GM12878 (cell line): ENCODE measurements at regions not wholly inside any gene's neighbourhood (a gene's known extent, or its start where the extent isn't known, plus 50 kb on each side); places are given as distances from the start of the nearest gene placed in this dataset.

ENCODE experiments used
- ATAC-seq: fragments of 200-7000 bp; cut with Tn5 transposase; 3 replicates; pipeline ENCODE4 v1.9.1; 2020; ENCODE audit warnings: mild to moderate bottlenecking, moderate library complexity
- BruUV-seq: library from RNA; stranded (reverse); fragments of 400-500 nt; replicated peaks from 2 replicates; lab custom pipeline; 2021; lab: Mats Ljungman, UMichigan
- CTCF ChIA-PET: fragments of 300-600 bp; sonication (Branson Sonifier 250); formaldehyde crosslinking; extraction: SDS; loops from one replicate; lab custom pipeline; 2021; ENCODE audit warnings: inconsistent platforms; lab: Yijun Ruan, JAX
- POLR2A ChIA-PET: fragments of 350-600 bp; formaldehyde crosslinking; extraction: SDS; loops from one replicate; lab custom pipeline; 2021; ENCODE audit warnings: inconsistent platforms; lab: Charles Lee
- RAD21 ChIA-PET: fragments of 300-600 bp; sonication (Branson Sonifier 250); formaldehyde crosslinking; loops from one replicate; lab custom pipeline; 2023; ENCODE audit warnings: antibody characterized with exemption; ENCODE audit not compliant: unreplicated experiment; lab: Charles Lee
- SMC1A ChIA-PET: fragments of 300-600 bp; sonication (Branson Sonifier 250); formaldehyde crosslinking; loops from one replicate; lab custom pipeline; 2023; ENCODE audit not compliant: unreplicated experiment, uncharacterized antibody; lab: Charles Lee
- DNase-seq: peaks from one replicate; pipeline ENCODE4 v3.0.0-alpha.2; 2011; ENCODE audit warnings: low read depth, low spot score
- FAIRE-seq: peaks from 3 replicates; lab custom pipeline; 2011; peaks lifted over from hg19 to GRCh38; lab: Jason Lieb, UNC
- H2AFZ ChIP-seq: 2 replicates; pipeline ENCODE4 v1.6.0; 2011; ENCODE audit warnings: low read depth, low read length, control low read depth; ENCODE audit not compliant: control insufficient read depth
- H3K27ac ChIP-seq: 2 replicates; pipeline ENCODE4 v1.5.1; 2011; ENCODE audit warnings: control low read depth; ENCODE audit not compliant: control insufficient read depth, insufficient read depth
- H3K27me3 ChIP-seq, 2 experiments: replicated peaks in 1 of 2; 2 replicates each; pipeline versions ENCODE4 v1.6.0 to v1.6.1; 2011; ENCODE audit warnings: low read length in 1 of 2; ENCODE audit not compliant: control insufficient read depth in 2 of 2, insufficient read depth in 2 of 2
- H3K36me3 ChIP-seq, 2 experiments: 2 replicates each; pipeline ENCODE4 v1.5.1; 2011; ENCODE audit warnings: low read length in 1 of 2; ENCODE audit not compliant: control insufficient read depth in 2 of 2, insufficient read depth in 2 of 2
- H3K4me1 ChIP-seq: 2 replicates; pipeline ENCODE4 v1.6.1; 2011; ENCODE audit warnings: mild to moderate bottlenecking, low read length, moderate library complexity, mixed read lengths; ENCODE audit not compliant: control insufficient read depth, insufficient read depth
- H3K4me2 ChIP-seq: 2 replicates; pipeline ENCODE4 v1.6.0; 2011; ENCODE audit warnings: control low read depth; ENCODE audit not compliant: control insufficient read depth, insufficient read depth
- H3K4me3 ChIP-seq: fragments of 200-600 bp; sonication (generic); 2 replicates; pipeline ENCODE4 v1.5.1; 2016
- H3K79me2 ChIP-seq: 2 replicates; pipeline ENCODE4 v1.6.0; 2011; ENCODE audit warnings: low read length; ENCODE audit not compliant: control insufficient read depth, insufficient read depth
- H3K9ac ChIP-seq: 2 replicates; pipeline ENCODE4 v1.8.0; 2011; ENCODE audit warnings: low read length, control low read depth, mixed read lengths; ENCODE audit not compliant: control insufficient read depth, insufficient read depth
- H3K9me3 ChIP-seq: replicated peaks from 3 replicates; pipeline ENCODE4 v1.5.1; 2011; ENCODE audit warnings: mild to moderate bottlenecking, low read length; ENCODE audit not compliant: control insufficient read depth, insufficient read depth
- H4K20me1 ChIP-seq: 2 replicates; pipeline ENCODE4 v1.6.0; 2011; ENCODE audit not compliant: control insufficient read depth, insufficient read depth
- BMI1 ChIP-seq: fragments of 450-650 bp; IDR thresholded peaks from 2 replicates; pipeline ENCODE4 v1.6.1; 2016; ENCODE audit warnings: mild to moderate bottlenecking, moderate library complexity, borderline replicate concordance
- BRCA1 ChIP-seq: IDR thresholded peaks from 2 replicates; pipeline ENCODE4 v1.6.1; 2011; ENCODE audit warnings: low read depth, low read length, improper control_type of control experiment
- EP300 ChIP-seq, 2 experiments: fragments of 150-350 bp in 1 of 2; IDR thresholded peaks; 2 replicates each; pipeline ENCODE4 v1.6.1; 2011 to 2012; ENCODE audit warnings: low read depth in 2 of 2, low read length in 2 of 2, borderline replicate concordance in 1 of 2, improper control_type of control experiment in 1 of 2, inconsistent platforms in 1 of 2; ENCODE audit not compliant: control insufficient read depth in 1 of 2
- JUNB ChIP-seq: IDR thresholded peaks from 2 replicates; pipeline ENCODE4 v1.6.1; 2016; ENCODE audit warnings: antibody characterized with exemption, mild to moderate bottlenecking
- NBN ChIP-seq: fragments of 450-650 bp; IDR thresholded peaks from 2 replicates; pipeline ENCODE4 v1.6.1; 2016
- NR2C2 ChIP-seq: IDR thresholded peaks from 2 replicates; pipeline ENCODE4 v1.6.1; 2011; ENCODE audit warnings: borderline replicate concordance, low read depth; ENCODE audit not compliant: control insufficient read depth, insufficient read length
- NR2F1 ChIP-seq: fragments of 450-650 bp; conservative IDR thresholded peaks from 2 replicates; pipeline ENCODE4 v1.6.1; 2017; ENCODE audit warnings: mild to moderate bottlenecking
- RAD21 ChIP-seq: IDR thresholded peaks from 2 replicates; pipeline ENCODE4 v1.6.1; 2011; ENCODE audit warnings: mild to moderate bottlenecking, low read depth, low read length, moderate library complexity; ENCODE audit not compliant: insufficient read depth
- RBBP5 ChIP-seq: fragments of 200-600 bp; sonication (generic); conservative IDR thresholded peaks from 2 replicates; pipeline ENCODE4 v1.6.1; 2016
- TBL1XR1 ChIP-seq: IDR thresholded peaks from 2 replicates; pipeline ENCODE4 v1.6.1; 2012; ENCODE audit warnings: low read depth, low read length, improper control_type of control experiment
- ZSCAN29 ChIP-seq: fragments of 450-650 bp; IDR thresholded peaks from 2 replicates; pipeline ENCODE4 v1.6.1; 2017; ENCODE audit warnings: mild to moderate bottlenecking, moderate library complexity
- WGBS: methylation state at CpG from one replicate; pipeline ENCODE4 v1.1.6; 2016; ENCODE audit warnings: low lambda C conversion rate; ENCODE audit not compliant: insufficient replicate concordance, insufficient coverage; ENCODE audit errors: missing lambda C conversion rate; 5-methylcytosine and 5-hydroxymethylcytosine counted together
- in situ Hi-C: fragments of 300-500 bp; cut with MboI; formaldehyde crosslinking; loops from 9 replicates; pipeline ENCODE4 v1.14.3; 2018; ENCODE audit warnings: mixed read lengths
- intact Hi-C: fragments of 100-400 bp; cut with micrococcal nuclease; formaldehyde crosslinking; loops from one replicate; pipeline ENCODE4 v1.14.2; 2022; ENCODE audit not compliant: unreplicated experiment
- TF ChIP-seq, protein P1 (sequence below): fragments of 450-650 bp; IDR thresholded peaks from 2 replicates; pipeline ENCODE4 v1.6.1; 2017; ENCODE audit warnings: borderline replicate concordance
- TF ChIP-seq, protein P2 (sequence below): IDR thresholded peaks from 2 replicates; pipeline ENCODE4 v1.6.1; 2012; ENCODE audit warnings: improper control_type of control experiment, low read depth, low read length; ENCODE audit not compliant: insufficient replicate concordance
- TF ChIP-seq, protein P3 (sequence below): fragments of 450-650 bp; IDR thresholded peaks from 2 replicates; pipeline ENCODE4 v1.6.1; 2017; ENCODE audit warnings: mild to moderate bottlenecking, low read depth, inconsistent platforms; ENCODE audit not compliant: poor library complexity, severe bottlenecking

DNA sequence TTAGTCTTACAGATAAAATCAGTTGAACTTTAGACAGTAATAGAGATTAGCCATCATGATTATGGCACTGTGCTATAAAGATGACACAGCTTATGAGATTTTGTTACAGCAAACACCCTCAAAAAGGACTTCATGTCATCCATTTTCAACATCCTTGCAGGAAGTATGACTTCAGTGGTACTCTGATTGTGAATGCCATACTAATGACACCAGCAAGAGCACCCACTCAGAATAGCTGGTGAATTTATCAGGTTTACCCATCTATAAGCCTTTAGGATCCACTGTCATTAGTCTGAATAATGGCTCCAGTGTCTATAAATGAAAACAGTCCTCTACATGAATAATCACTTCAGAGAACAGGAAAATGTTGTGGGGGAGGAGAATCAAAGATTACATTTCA lies 615.2 kb downstream of the RPS29 start (continued):
- TF ChIP-seq, protein P1, sequence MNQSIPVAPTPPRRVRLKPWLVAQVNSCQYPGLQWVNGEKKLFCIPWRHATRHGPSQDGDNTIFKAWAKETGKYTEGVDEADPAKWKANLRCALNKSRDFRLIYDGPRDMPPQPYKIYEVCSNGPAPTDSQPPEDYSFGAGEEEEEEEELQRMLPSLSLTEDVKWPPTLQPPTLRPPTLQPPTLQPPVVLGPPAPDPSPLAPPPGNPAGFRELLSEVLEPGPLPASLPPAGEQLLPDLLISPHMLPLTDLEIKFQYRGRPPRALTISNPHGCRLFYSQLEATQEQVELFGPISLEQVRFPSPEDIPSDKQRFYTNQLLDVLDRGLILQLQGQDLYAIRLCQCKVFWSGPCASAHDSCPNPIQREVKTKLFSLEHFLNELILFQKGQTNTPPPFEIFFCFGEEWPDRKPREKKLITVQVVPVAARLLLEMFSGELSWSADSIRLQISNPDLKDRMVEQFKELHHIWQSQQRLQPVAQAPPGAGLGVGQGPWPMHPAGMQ, result no peak
- no peak for TF ChIP-seq ZSCAN29
- no peak for TF ChIP-seq JUNB
- TF ChIP-seq, all 136 proteins: peak for 0

DNA sequence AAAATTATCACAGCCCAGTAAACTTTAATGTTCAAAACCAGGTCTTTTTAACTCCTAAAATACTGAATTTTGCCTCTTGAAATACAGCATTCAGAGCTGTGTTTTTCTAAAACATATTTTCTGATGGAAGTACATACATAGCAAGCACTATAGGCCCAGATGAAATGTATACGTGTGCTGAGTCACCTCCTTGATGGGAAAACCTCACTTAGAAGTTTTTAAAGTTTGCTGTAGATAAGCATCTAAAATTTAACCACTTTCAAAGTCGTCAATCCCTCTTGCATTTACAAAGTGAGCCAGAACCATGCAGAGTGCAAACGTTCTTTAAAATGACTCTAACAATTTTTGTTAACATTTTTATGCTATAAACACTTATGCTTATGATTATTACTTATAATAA lies 618.8 kb downstream of the RPS29 start:
- in situ Hi-C loops, result no loop called here
- no peak overlapping the region for H3K9ac ChIP-seq
- H3K79me2 ChIP-seq, result no peaks in the 10 kb centered on the region
- H3K27ac ChIP-seq, result no peak overlapping the region
- no peaks in the 10 kb centered on the region for H3K36me3 ChIP-seq
- H3K4me2 ChIP-seq, result no peak overlapping the region
- no peaks in the 10 kb centered on the region for H3K4me1 ChIP-seq
- H3K27me3 ChIP-seq, result no peaks in the 10 kb centered on the region
- 0% methylated on average over 3 of the region's 3 CpGs for WGBS
- ChIA-PET CTCF (no interaction called here), POLR2A (no interaction called here), SMC1A (no interaction called here), RAD21 (no interaction called here)
- intact Hi-C loops, result no loop called here
- H3K4me3 ChIP-seq, result no peak overlapping the region
- DNase-seq (no peak), FAIRE-seq (no peak), ATAC-seq (no peak)
- no peaks in the 10 kb centered on the region for H4K20me1 ChIP-seq
- no TSS peak for BruUV-seq
- no peaks in the 10 kb centered on the region for H3K9me3 ChIP-seq
- H2AFZ ChIP-seq, result no peak overlapping the region
- TF ChIP-seq, protein P2, sequence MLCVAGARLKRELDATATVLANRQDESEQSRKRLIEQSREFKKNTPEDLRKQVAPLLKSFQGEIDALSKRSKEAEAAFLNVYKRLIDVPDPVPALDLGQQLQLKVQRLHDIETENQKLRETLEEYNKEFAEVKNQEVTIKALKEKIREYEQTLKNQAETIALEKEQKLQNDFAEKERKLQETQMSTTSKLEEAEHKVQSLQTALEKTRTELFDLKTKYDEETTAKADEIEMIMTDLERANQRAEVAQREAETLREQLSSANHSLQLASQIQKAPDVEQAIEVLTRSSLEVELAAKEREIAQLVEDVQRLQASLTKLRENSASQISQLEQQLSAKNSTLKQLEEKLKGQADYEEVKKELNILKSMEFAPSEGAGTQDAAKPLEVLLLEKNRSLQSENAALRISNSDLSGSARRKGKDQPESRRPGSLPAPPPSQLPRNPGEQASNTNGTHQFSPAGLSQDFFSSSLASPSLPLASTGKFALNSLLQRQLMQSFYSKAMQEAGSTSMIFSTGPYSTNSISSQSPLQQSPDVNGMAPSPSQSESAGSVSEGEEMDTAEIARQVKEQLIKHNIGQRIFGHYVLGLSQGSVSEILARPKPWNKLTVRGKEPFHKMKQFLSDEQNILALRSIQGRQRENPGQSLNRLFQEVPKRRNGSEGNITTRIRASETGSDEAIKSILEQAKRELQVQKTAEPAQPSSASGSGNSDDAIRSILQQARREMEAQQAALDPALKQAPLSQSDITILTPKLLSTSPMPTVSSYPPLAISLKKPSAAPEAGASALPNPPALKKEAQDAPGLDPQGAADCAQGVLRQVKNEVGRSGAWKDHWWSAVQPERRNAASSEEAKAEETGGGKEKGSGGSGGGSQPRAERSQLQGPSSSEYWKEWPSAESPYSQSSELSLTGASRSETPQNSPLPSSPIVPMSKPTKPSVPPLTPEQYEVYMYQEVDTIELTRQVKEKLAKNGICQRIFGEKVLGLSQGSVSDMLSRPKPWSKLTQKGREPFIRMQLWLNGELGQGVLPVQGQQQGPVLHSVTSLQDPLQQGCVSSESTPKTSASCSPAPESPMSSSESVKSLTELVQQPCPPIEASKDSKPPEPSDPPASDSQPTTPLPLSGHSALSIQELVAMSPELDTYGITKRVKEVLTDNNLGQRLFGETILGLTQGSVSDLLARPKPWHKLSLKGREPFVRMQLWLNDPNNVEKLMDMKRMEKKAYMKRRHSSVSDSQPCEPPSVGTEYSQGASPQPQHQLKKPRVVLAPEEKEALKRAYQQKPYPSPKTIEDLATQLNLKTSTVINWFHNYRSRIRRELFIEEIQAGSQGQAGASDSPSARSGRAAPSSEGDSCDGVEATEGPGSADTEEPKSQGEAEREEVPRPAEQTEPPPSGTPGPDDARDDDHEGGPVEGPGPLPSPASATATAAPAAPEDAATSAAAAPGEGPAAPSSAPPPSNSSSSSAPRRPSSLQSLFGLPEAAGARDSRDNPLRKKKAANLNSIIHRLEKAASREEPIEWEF, result no peak
- no peak for TF ChIP-seq TBL1XR1
- TF ChIP-seq NR2C2, result no peak
- no peak for TF ChIP-seq NBN
- TF ChIP-seq, protein P1, result no peak
- TF ChIP-seq BMI1, result no peak
- TF ChIP-seq, protein P3, sequence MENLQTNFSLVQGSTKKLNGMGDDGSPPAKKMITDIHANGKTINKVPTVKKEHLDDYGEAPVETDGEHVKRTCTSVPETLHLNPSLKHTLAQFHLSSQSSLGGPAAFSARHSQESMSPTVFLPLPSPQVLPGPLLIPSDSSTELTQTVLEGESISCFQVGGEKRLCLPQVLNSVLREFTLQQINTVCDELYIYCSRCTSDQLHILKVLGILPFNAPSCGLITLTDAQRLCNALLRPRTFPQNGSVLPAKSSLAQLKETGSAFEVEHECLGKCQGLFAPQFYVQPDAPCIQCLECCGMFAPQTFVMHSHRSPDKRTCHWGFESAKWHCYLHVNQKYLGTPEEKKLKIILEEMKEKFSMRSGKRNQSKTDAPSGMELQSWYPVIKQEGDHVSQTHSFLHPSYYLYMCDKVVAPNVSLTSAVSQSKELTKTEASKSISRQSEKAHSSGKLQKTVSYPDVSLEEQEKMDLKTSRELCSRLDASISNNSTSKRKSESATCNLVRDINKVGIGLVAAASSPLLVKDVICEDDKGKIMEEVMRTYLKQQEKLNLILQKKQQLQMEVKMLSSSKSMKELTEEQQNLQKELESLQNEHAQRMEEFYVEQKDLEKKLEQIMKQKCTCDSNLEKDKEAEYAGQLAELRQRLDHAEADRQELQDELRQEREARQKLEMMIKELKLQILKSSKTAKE, result no peak
- no peak for TF ChIP-seq NR2F1
- no peak for TF ChIP-seq RAD21
- no peak for TF ChIP-seq BRCA1
- no peak for TF ChIP-seq EP300 (IDR thresholded peaks at IDR 0.05; ENCODE audit: borderline replicate concordance in 1 of 2, control insufficient read depth in 1 of 2, low read depth in 2 of 2, low read length in 2 of 2)
- no peak for TF ChIP-seq RBBP5
